Activated CD8-positive, alpha-beta T cell treated with anti-CD3 and anti-CD28 coated beads for 36 hours (primary cell): ENCODE measurements at regions not wholly inside any gene's neighbourhood (a gene's known extent, or its start where the extent isn't known, plus 50 kb on each side); places are given as distances from the start of the nearest gene placed in this dataset.

Experiments
- ATAC-seq: fragments of 200-7000 bp; cut with Tn5 transposase; one replicate; pipeline ENCODE4 v1.10.0; 2021; ENCODE audit warnings: mild to moderate bottlenecking, moderate library complexity
- CTCF ChIA-PET: fragments of 350-600 bp; sonication (Branson Sonifier 250); formaldehyde crosslinking; loops from one replicate; lab custom pipeline; 2021; ENCODE audit warnings: antibody characterized with exemption; lab: Charles Lee
- POLR2A ChIA-PET: fragments of 350-600 bp; sonication (Branson Sonifier 250); formaldehyde crosslinking; loops from one replicate; lab custom pipeline; 2021; ENCODE audit warnings: antibody characterized with exemption; lab: Charles Lee
- DNase-seq: peaks from one replicate; pipeline ENCODE4 v3.0.0-alpha.2; 2020
- H3K27ac Mint-ChIP-seq: one replicate; pipeline ENCODE4 v1.8.0; 2021; ENCODE audit warnings: mild to moderate bottlenecking, mixed read lengths
- H3K27me3 Mint-ChIP-seq: one replicate; pipeline ENCODE4 v1.8.0; 2021; ENCODE audit warnings: mixed read lengths
- H3K36me3 Mint-ChIP-seq: one replicate; pipeline ENCODE4 v1.8.0; 2021; ENCODE audit warnings: low read depth, mixed read lengths
- H3K4me1 Mint-ChIP-seq: one replicate; pipeline ENCODE4 v1.8.0; 2021; ENCODE audit warnings: low read depth, mixed read lengths
- H3K4me3 Mint-ChIP-seq: one replicate; pipeline ENCODE4 v1.8.0; 2021; ENCODE audit warnings: mild to moderate bottlenecking, moderate library complexity, mixed read lengths
- H3K9me3 Mint-ChIP-seq: one replicate; pipeline ENCODE4 v1.8.0; 2021; ENCODE audit warnings: mixed read lengths
- CTCF ChIP-seq: fragments of 200-600 bp; IDR thresholded peaks from one replicate; pipeline ENCODE4 v1.8.0; 2022; ENCODE audit warnings: antibody characterized with exemption, mild to moderate bottlenecking
- intact Hi-C: fragments of 100-400 bp; cut with micrococcal nuclease; formaldehyde crosslinking; loops from one replicate; pipeline ENCODE4 v1.10.0; 2022

GRCh38 chr1:228821252-228821651 lies 86.0 kb downstream of the RHOU start:
- POLR2A ChIA-PET: no interaction called here
- no peak for TF ChIP-seq CTCF
- ATAC-seq: no peak
- intact Hi-C loops: no loop called here
- DNase-seq: no peak
- H3K4me1 Mint-ChIP-seq: peaks cover 7% of the 10 kb centered on the region
- peaks cover 1% of the 10 kb centered on the region for H3K27me3 Mint-ChIP-seq
- no peak overlapping the region for H3K27ac Mint-ChIP-seq
- CTCF ChIA-PET: interaction anchor here (1.2 kb wide), 1 partner anchor 406 kb away, joined by 3 read pairs; no protein-coding TSS in a partner anchor
- H3K36me3 Mint-ChIP-seq: no peaks in the 10 kb centered on the region
- no peaks in the 10 kb centered on the region for H3K9me3 Mint-ChIP-seq
- no peak overlapping the region for H3K4me3 Mint-ChIP-seq

- no peaks in the 10 kb centered on the region for H3K9me3 Mint-ChIP-seq
- ChIA-PET CTCF (no interaction called here), POLR2A (interaction anchor here (0.6 kb wide), 1 partner anchor 206 kb away, joined by 3 read pairs; no protein-coding TSS in a partner anchor)
- no peak overlapping the region for H3K4me3 Mint-ChIP-seq
- TF ChIP-seq CTCF: no peak
- no peaks in the 10 kb centered on the region for H3K36me3 Mint-ChIP-seq
- H3K27ac Mint-ChIP-seq: no peak overlapping the region
- intact Hi-C loops: no loop called here
- H3K4me1 Mint-ChIP-seq: peaks cover 17% of the 10 kb centered on the region
- DNase-seq (no peak), ATAC-seq (no peak)
- H3K27me3 Mint-ChIP-seq: peaks cover 3% of the 10 kb centered on the region
Measured at GRCh38 chr1:228823200-228823599, 87.9 kb downstream of the RHOU start.

- CTCF ChIA-PET: interaction anchor here (1.6 kb wide), 1 partner anchor 9 kb away, joined by 4 read pairs; no protein-coding TSS in a partner anchor
- Mint-ChIP-seq H3K4me3 (no peak overlapping the region), H3K27me3 (peaks cover 3% of the 10 kb centered on the region), H3K9me3 (no peaks in the 10 kb centered on the region), H3K4me1 (peaks cover 18% of the 10 kb centered on the region), H3K27ac (no peak overlapping the region), H3K36me3 (no peaks in the 10 kb centered on the region)
- intact Hi-C loops: no loop called here
- TF ChIP-seq CTCF: no peak
- POLR2A ChIA-PET: no interaction called here
- ATAC-seq (no peak), DNase-seq (no peak)
Measured at GRCh38 chr1:228824366-228824765, 89.1 kb downstream of the RHOU start.

GRCh38 chr1:228825041-228825440 lies 89.8 kb downstream of the RHOU start:
- no peak for ATAC-seq
- intact Hi-C loops: no loop called here
- no peak for DNase-seq
- ChIA-PET POLR2A (interaction anchor here (1.1 kb wide), 1 partner anchor 11 kb away, joined by 3 read pairs; no protein-coding TSS in a partner anchor), CTCF (interaction anchor here (1.6 kb wide), 1 partner anchor 10 kb away, joined by 4 read pairs; no protein-coding TSS in a partner anchor)
- TF ChIP-seq CTCF: no peak
- Mint-ChIP-seq H3K4me1 (peaks cover 18% of the 10 kb centered on the region), H3K36me3 (no peaks in the 10 kb centered on the region), H3K4me3 (no peak overlapping the region), H3K9me3 (no peaks in the 10 kb centered on the region), H3K27ac (no peak overlapping the region), H3K27me3 (peaks cover 3% of the 10 kb centered on the region)

GRCh38 chr1:228825840-228826484 lies 90.7 kb downstream of the RHOU start:
- ATAC-seq: no peak
- Mint-ChIP-seq H3K36me3 (no peaks in the 10 kb centered on the region), H3K4me1 (peaks cover 21% of the 10 kb centered on the region), H3K4me3 (no peak overlapping the region), H3K9me3 (no peaks in the 10 kb centered on the region), H3K27me3 (peaks cover 3% of the 10 kb centered on the region), H3K27ac (no peak overlapping the region)
- TF ChIP-seq CTCF: no peak
- ChIA-PET CTCF (no interaction called here), POLR2A (interaction anchor here (0.6 to 1.2 kb wide), 3 partner anchors 12 to 125 kb away, joined by 3 read pairs; no protein-coding TSS in a partner anchor)
- intact Hi-C loops: no loop called here
- no peak for DNase-seq
